ENCODE measurements at regions not wholly inside any gene's neighbourhood (a gene's known extent, or its start where the extent isn't known, plus 50 kb on each side); places are given as distances from the start of the nearest gene placed in this dataset.

GRCh38 chr3:150150633-150151032 is 179.9 kb upstream of the PFN2 start:
- no CpG with 5 or more reads among the region's 5 CpGs for WGBS, 2 donors (ENCODE audit: extremely low coverage in 2 of 2, insufficient read length in 2 of 2, insufficient replicate concordance in 1 of 2)
- Histone ChIP-seq H3K4ac (ENCODE audit: low read length) (no peak overlapping the region), H3K4me3 (ENCODE audit: low read length in 2 of 2) (no peak overlapping the region), H3K9me3 (replicated peaks in 1 of 2; ENCODE audit: control insufficient read depth in 2 of 2, insufficient read depth in 1 of 2, low read depth in 1 of 2, low read length in 2 of 2) (no peaks in the 10 kb centered on the region), H3K14ac (ENCODE audit: low read length) (no peak overlapping the region), H3K4me2 (ENCODE audit: insufficient read depth, low read length, poor library complexity, severe bottlenecking) (no peak overlapping the region), H2AK5ac (ENCODE audit: low read depth, low read length) (no peak overlapping the region), H3K4me1 (ENCODE audit: control insufficient read depth in 2 of 2, insufficient read depth in 1 of 2, low read depth in 1 of 2, low read length in 2 of 2) (peaks cover 1 to 7% of the 10 kb centered on the region in 2 donors), H3K23ac (ENCODE audit: low read depth, low read length, poor library complexity) (no peak overlapping the region), H2BK120ac (ENCODE audit: low read depth, low read length) (no peak overlapping the region), H3K79me1 (ENCODE audit: low read depth, low read length) (no peaks in the 10 kb centered on the region), H3K27ac (replicated peaks; ENCODE audit: low read length) (no peak overlapping the region), H3K18ac (ENCODE audit: low read length) (no peak overlapping the region), H4K8ac (ENCODE audit: low read depth, low read length) (no peak overlapping the region), H3K36me3 (replicated peaks in 1 of 2; ENCODE audit: control insufficient read depth in 2 of 2, insufficient read depth in 2 of 2, low read length in 2 of 2) (no peaks in the 10 kb centered on the region), H2BK5ac (ENCODE audit: low read length) (no peak overlapping the region), H4K91ac (ENCODE audit: low read depth, low read length, poor library complexity) (no peak overlapping the region), H2BK12ac (ENCODE audit: low read length) (no peak overlapping the region), H2BK15ac (ENCODE audit: low read length) (no peak overlapping the region), H3K9ac (ENCODE audit: low read depth, low read length, poor library complexity) (no peak overlapping the region), H3K27me3 (ENCODE audit: control insufficient read depth in 3 of 3, insufficient read depth in 3 of 3, low read depth in 1 of 3, low read length in 3 of 3) (no peaks in the 10 kb centered on the region), H2AFZ (ENCODE audit: low read length) (no peak overlapping the region)
- no peak for DNase-seq (ENCODE audit: low spot score)

GRCh38 chr3:150149651-150150051 is 179.0 kb upstream of the PFN2 start:
- H4K91ac ChIP-seq (ENCODE audit: low read depth, low read length, poor library complexity), result no peak overlapping the region
- no peak for DNase-seq (ENCODE audit: low spot score)
- no peak overlapping the region for H2AFZ ChIP-seq (ENCODE audit: low read length)
- no peak overlapping the region for H3K4me2 ChIP-seq (ENCODE audit: insufficient read depth, low read length, poor library complexity, severe bottlenecking)
- H2BK5ac ChIP-seq (ENCODE audit: low read length), result no peak overlapping the region
- no peak overlapping the region for H3K23ac ChIP-seq (ENCODE audit: low read depth, low read length, poor library complexity)
- no peaks in the 10 kb centered on the region for H3K36me3 ChIP-seq (replicated peaks in 1 of 2; ENCODE audit: control insufficient read depth in 2 of 2, insufficient read depth in 2 of 2, low read length in 2 of 2)
- H2BK15ac ChIP-seq (ENCODE audit: low read length), result no peak overlapping the region
- H3K27me3 ChIP-seq (ENCODE audit: control insufficient read depth in 3 of 3, insufficient read depth in 3 of 3, low read depth in 1 of 3, low read length in 3 of 3), result no peaks in the 10 kb centered on the region
- no peak overlapping the region for H3K4me3 ChIP-seq (ENCODE audit: low read length in 2 of 2)
- no peak overlapping the region for H2BK120ac ChIP-seq (ENCODE audit: low read depth, low read length)
- H3K18ac ChIP-seq (ENCODE audit: low read length), result no peak overlapping the region
- H2AK5ac ChIP-seq (ENCODE audit: low read depth, low read length), result no peak overlapping the region
- H3K4me1 ChIP-seq (ENCODE audit: control insufficient read depth in 2 of 2, insufficient read depth in 1 of 2, low read depth in 1 of 2, low read length in 2 of 2), result peaks cover 1 to 9% of the 10 kb centered on the region in 2 donors
- no CpG with 5 or more reads among the region's 1 CpG for WGBS, 2 donors (ENCODE audit: extremely low coverage in 2 of 2, insufficient read length in 2 of 2, insufficient replicate concordance in 1 of 2)
- no peaks in the 10 kb centered on the region for H3K79me1 ChIP-seq (ENCODE audit: low read depth, low read length)
- H3K14ac ChIP-seq (ENCODE audit: low read length), result no peak overlapping the region
- H3K9me3 ChIP-seq (replicated peaks in 1 of 2; ENCODE audit: control insufficient read depth in 2 of 2, insufficient read depth in 1 of 2, low read depth in 1 of 2, low read length in 2 of 2), result no peaks in the 10 kb centered on the region
- H3K4ac ChIP-seq (ENCODE audit: low read length), result no peak overlapping the region
- no peak overlapping the region for H3K27ac ChIP-seq (replicated peaks; ENCODE audit: low read length)
- no peak overlapping the region for H2BK12ac ChIP-seq (ENCODE audit: low read length)
- no peak overlapping the region for H3K9ac ChIP-seq (ENCODE audit: low read depth, low read length, poor library complexity)
- H4K8ac ChIP-seq (ENCODE audit: low read depth, low read length), result no peak overlapping the region

DNA sequence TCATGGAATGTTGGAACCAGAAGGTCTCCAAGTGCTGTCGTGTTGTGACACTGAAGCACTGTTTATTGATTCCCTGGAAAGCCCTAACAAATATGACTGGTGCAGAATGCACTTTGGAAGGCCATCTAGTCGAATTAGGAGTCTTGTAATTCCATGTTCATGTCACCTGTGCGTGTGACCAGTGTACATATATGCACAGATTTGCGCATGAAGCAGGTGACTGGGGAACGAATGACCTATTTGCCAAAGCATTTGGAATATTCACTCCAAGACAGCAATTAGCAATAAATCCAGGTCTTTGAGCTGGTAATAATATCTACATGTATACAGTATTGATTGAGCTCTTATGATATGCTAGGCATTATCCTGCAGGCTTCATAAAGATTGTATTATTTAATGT is 177.5 kb upstream of the PFN2 start:
- no peak overlapping the region for H2BK120ac ChIP-seq (ENCODE audit: low read depth, low read length)
- no peaks in the 10 kb centered on the region for H3K79me1 ChIP-seq (ENCODE audit: low read depth, low read length)
- no peak overlapping the region for H3K18ac ChIP-seq (ENCODE audit: low read length)
- no peak for DNase-seq (ENCODE audit: low spot score)
- peaks cover 1 to 9% of the 10 kb centered on the region in 2 donors for H3K4me1 ChIP-seq (ENCODE audit: control insufficient read depth in 2 of 2, insufficient read depth in 1 of 2, low read depth in 1 of 2, low read length in 2 of 2)
- no peak overlapping the region for H3K9ac ChIP-seq (ENCODE audit: low read depth, low read length, poor library complexity)
- H2BK15ac ChIP-seq (ENCODE audit: low read length), result no peak overlapping the region
- no peaks in the 10 kb centered on the region for H3K9me3 ChIP-seq (replicated peaks in 1 of 2; ENCODE audit: control insufficient read depth in 2 of 2, insufficient read depth in 1 of 2, low read depth in 1 of 2, low read length in 2 of 2)
- peak overlapping the region; percentile 87 for H2AFZ ChIP-seq (ENCODE audit: low read length)
- H2AK5ac ChIP-seq (ENCODE audit: low read depth, low read length), result no peak overlapping the region
- H2BK12ac ChIP-seq (ENCODE audit: low read length), result no peak overlapping the region
- H3K36me3 ChIP-seq (replicated peaks in 1 of 2; ENCODE audit: control insufficient read depth in 2 of 2, insufficient read depth in 2 of 2, low read length in 2 of 2), result no peaks in the 10 kb centered on the region
- no peak overlapping the region for H3K4me3 ChIP-seq (ENCODE audit: low read length in 2 of 2)
- no peak overlapping the region for H3K14ac ChIP-seq (ENCODE audit: low read length)
- no peak overlapping the region for H2BK5ac ChIP-seq (ENCODE audit: low read length)
- no CpG with 5 or more reads among the region's 5 CpGs for WGBS, 2 donors (ENCODE audit: extremely low coverage in 2 of 2, insufficient read length in 2 of 2, insufficient replicate concordance in 1 of 2)
- no peak overlapping the region for H4K8ac ChIP-seq (ENCODE audit: low read depth, low read length)
- no peak overlapping the region for H3K4ac ChIP-seq (ENCODE audit: low read length)
- H3K27me3 ChIP-seq (ENCODE audit: control insufficient read depth in 3 of 3, insufficient read depth in 3 of 3, low read depth in 1 of 3, low read length in 3 of 3), result no peaks in the 10 kb centered on the region
- no peak overlapping the region for H3K27ac ChIP-seq (replicated peaks; ENCODE audit: low read length)
- H4K91ac ChIP-seq (ENCODE audit: low read depth, low read length, poor library complexity), result no peak overlapping the region
- no peak overlapping the region for H3K4me2 ChIP-seq (ENCODE audit: insufficient read depth, low read length, poor library complexity, severe bottlenecking)
- H3K23ac ChIP-seq (ENCODE audit: low read depth, low read length, poor library complexity), result no peak overlapping the region

DNA sequence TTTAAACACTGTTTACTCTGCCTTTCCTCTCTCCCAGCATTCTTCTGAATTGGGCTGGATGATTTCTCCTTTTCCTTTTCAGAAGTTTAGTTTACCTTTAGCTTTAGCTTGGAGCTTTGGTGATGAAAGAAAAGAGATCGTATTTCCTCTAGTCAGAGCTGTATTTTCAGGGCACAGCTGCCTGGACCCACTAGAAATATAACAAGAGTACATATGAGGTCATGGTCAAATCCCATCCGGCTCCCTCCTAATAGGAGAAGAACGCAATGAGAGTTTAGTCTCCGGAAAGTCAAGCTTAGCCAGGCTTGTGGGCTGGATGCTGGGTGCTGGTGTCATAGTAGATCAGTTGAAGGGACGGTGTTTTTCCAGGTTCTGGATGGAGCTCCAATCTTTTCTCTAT is 177.1 kb upstream of the PFN2 start:
- H3K9ac ChIP-seq (ENCODE audit: low read depth, low read length, poor library complexity), result no peak overlapping the region
- WGBS, 2 donors (ENCODE audit: extremely low coverage in 2 of 2, insufficient read length in 2 of 2, insufficient replicate concordance in 1 of 2), result no CpG with 5 or more reads among the region's 5 CpGs
- H2BK15ac ChIP-seq (ENCODE audit: low read length), result no peak overlapping the region
- H3K4me1 ChIP-seq (ENCODE audit: control insufficient read depth in 2 of 2, insufficient read depth in 1 of 2, low read depth in 1 of 2, low read length in 2 of 2), result peaks cover 1 to 9% of the 10 kb centered on the region in 2 donors
- H4K8ac ChIP-seq (ENCODE audit: low read depth, low read length), result no peak overlapping the region
- H3K27me3 ChIP-seq (ENCODE audit: control insufficient read depth in 3 of 3, insufficient read depth in 3 of 3, low read depth in 1 of 3, low read length in 3 of 3), result no peaks in the 10 kb centered on the region
- no peak overlapping the region for H4K91ac ChIP-seq (ENCODE audit: low read depth, low read length, poor library complexity)
- no peak overlapping the region for H2BK5ac ChIP-seq (ENCODE audit: low read length)
- H3K14ac ChIP-seq (ENCODE audit: low read length), result no peak overlapping the region
- no peak overlapping the region for H3K4ac ChIP-seq (ENCODE audit: low read length)
- H3K4me2 ChIP-seq (ENCODE audit: insufficient read depth, low read length, poor library complexity, severe bottlenecking), result no peak overlapping the region
- no peaks in the 10 kb centered on the region for H3K36me3 ChIP-seq (replicated peaks in 1 of 2; ENCODE audit: control insufficient read depth in 2 of 2, insufficient read depth in 2 of 2, low read length in 2 of 2)
- H3K9me3 ChIP-seq (replicated peaks in 1 of 2; ENCODE audit: control insufficient read depth in 2 of 2, insufficient read depth in 1 of 2, low read depth in 1 of 2, low read length in 2 of 2), result no peaks in the 10 kb centered on the region
- no peak overlapping the region for H3K23ac ChIP-seq (ENCODE audit: low read depth, low read length, poor library complexity)
- DNase-seq (ENCODE audit: low spot score), result no peak
- no peak overlapping the region for H2AK5ac ChIP-seq (ENCODE audit: low read depth, low read length)
- H2BK12ac ChIP-seq (ENCODE audit: low read length), result no peak overlapping the region
- H3K4me3 ChIP-seq (ENCODE audit: low read length in 2 of 2), result no peak overlapping the region
- no peak overlapping the region for H2BK120ac ChIP-seq (ENCODE audit: low read depth, low read length)
- no peak overlapping the region for H3K27ac ChIP-seq (replicated peaks; ENCODE audit: low read length)
- H2AFZ ChIP-seq (ENCODE audit: low read length), result peak overlapping the region; percentile 87
- H3K18ac ChIP-seq (ENCODE audit: low read length), result no peak overlapping the region
- no peaks in the 10 kb centered on the region for H3K79me1 ChIP-seq (ENCODE audit: low read depth, low read length)
